ENCODE measurements at regions not wholly inside any gene's neighbourhood (a gene's known extent, or its start where the extent isn't known, plus 50 kb on each side); places are given as distances from the start of the nearest gene placed in this dataset.

- peaks cover 79% of the 10 kb centered on the region for H3K9me3 ChIP-seq (ENCODE audit: low read length)
- H3K79me2 ChIP-seq (ENCODE audit: insufficient read depth, low read length) = no peaks in the 10 kb centered on the region
- H3K27me3 ChIP-seq (ENCODE audit: control insufficient read depth in 1 of 2, insufficient read depth in 2 of 2, low read length in 2 of 2) = no peaks in the 10 kb centered on the region
- no peaks in the 10 kb centered on the region for H3K4me1 ChIP-seq (ENCODE audit: insufficient read depth, low read length)
- no peak overlapping the region for H3K4me2 ChIP-seq (ENCODE audit: low read depth, low read length)
- H2AFZ ChIP-seq (ENCODE audit: low read length) = no peak overlapping the region
- no peak for FAIRE-seq
- in situ Hi-C loops (cut with HindIII; ENCODE audit: extremely low pct_ligation_motif_present, low pct_unique_long_range_greater_than_20kb) (no loop called here), intact Hi-C loops (cut with micrococcal nuclease; ENCODE audit: unreplicated experiment) (no loop called here)
- no peaks in the 10 kb centered on the region for H4K20me1 ChIP-seq (ENCODE audit: insufficient read depth, low read length)
- no peak overlapping the region for H3K27ac ChIP-seq (ENCODE audit: extremely low read length, insufficient read depth, low read length)
- CTCF ChIA-PET (ENCODE audit: low intra/inter-chr PET ratio, low total read pairs) = no interaction called here
- BruUV-seq (replicated peaks) = no TSS peak
- no peak overlapping the region for H3K4me3 ChIP-seq (replicated peaks in 1 of 3; ENCODE audit: insufficient read depth in 1 of 3, low read depth in 2 of 3, low read length in 3 of 3)
- no peak for ATAC-seq
- POLR2A ChIA-PET = no interaction called here
- no peak for DNase-seq (ENCODE audit: low spot score)
- no peak for TF ChIP-seq SMYD3 (CRISPR knock-in tag; IDR thresholded peaks at IDR 0.05)
- no peak overlapping the region for H3K9ac ChIP-seq (ENCODE audit: insufficient read depth, low read depth, low read length)
- H3K36me3 ChIP-seq (replicated peaks in 1 of 2; ENCODE audit: control insufficient read depth in 1 of 2, insufficient read depth in 2 of 2, low read length in 2 of 2) = no peaks in the 10 kb centered on the region
These were observed 1099.2 kb downstream of the CDH18 start for GRCh38 chr5:18888821-18889220.

GRCh38 chr5:18900644-18901043 lies 1087.4 kb downstream of the CDH18 start:
- Histone ChIP-seq H3K79me2 (ENCODE audit: insufficient read depth, low read length) (no peaks in the 10 kb centered on the region), H3K27ac (ENCODE audit: extremely low read length, insufficient read depth, low read length) (no peak overlapping the region), H3K27me3 (ENCODE audit: control insufficient read depth in 1 of 2, insufficient read depth in 2 of 2, low read length in 2 of 2) (no peaks in the 10 kb centered on the region), H3K4me2 (ENCODE audit: low read depth, low read length) (no peak overlapping the region), H3K4me3 (replicated peaks in 1 of 3; ENCODE audit: insufficient read depth in 1 of 3, low read depth in 2 of 3, low read length in 3 of 3) (no peak overlapping the region), H3K9me3 (ENCODE audit: low read length) (peaks cover 30% of the 10 kb centered on the region), H3K4me1 (ENCODE audit: insufficient read depth, low read length) (no peaks in the 10 kb centered on the region), H3K9ac (ENCODE audit: insufficient read depth, low read depth, low read length) (no peak overlapping the region), H2AFZ (ENCODE audit: low read length) (no peak overlapping the region), H4K20me1 (ENCODE audit: insufficient read depth, low read length) (no peaks in the 10 kb centered on the region), H3K36me3 (replicated peaks in 1 of 2; ENCODE audit: control insufficient read depth in 1 of 2, insufficient read depth in 2 of 2, low read length in 2 of 2) (no peaks in the 10 kb centered on the region)
- POLR2A ChIA-PET = no interaction called here
- intact Hi-C loops (cut with micrococcal nuclease; ENCODE audit: unreplicated experiment) = no loop called here
- BruUV-seq (replicated peaks) = no TSS peak
- in situ Hi-C loops (cut with HindIII; ENCODE audit: extremely low pct_ligation_motif_present, low pct_unique_long_range_greater_than_20kb) = no loop called here
- 0% methylated on average over 3 of the region's 3 CpGs for WGBS (ENCODE audit: low lambda C conversion rate)
- DNase-seq (ENCODE audit: low spot score) = no peak
- FAIRE-seq = no peak
- CTCF ChIA-PET (ENCODE audit: low intra/inter-chr PET ratio, low total read pairs) = no interaction called here
- no peak for ATAC-seq
- TF ChIP-seq HCFC1 (IDR thresholded peaks at IDR 0.05; ENCODE audit: low read depth, low read length) (no peak), KLF6 (CRISPR knock-in tag; IDR thresholded peaks at IDR 0.05) (no peak), GFI1 (CRISPR knock-in tag; IDR thresholded peaks at IDR 0.05; ENCODE audit: borderline replicate concordance) (no peak), ZXDC (CRISPR knock-in tag; IDR thresholded peaks at IDR 0.05) (no peak), MTERF4 (CRISPR knock-in tag; IDR thresholded peaks at IDR 0.05) (no peak), ZNF800 (CRISPR knock-in tag; IDR thresholded peaks at IDR 0.05) (no peak), RAD51 (IDR thresholded peaks at IDR 0.05; ENCODE audit: borderline replicate concordance) (no peak), HES4 (CRISPR knock-in tag; IDR thresholded peaks at IDR 0.05; ENCODE audit: borderline replicate concordance) (no peak), ZNF10 (CRISPR knock-in tag; IDR thresholded peaks at IDR 0.05; ENCODE audit: borderline replicate concordance, low read depth) (no peak), UBTF (CRISPR knock-in tag; IDR thresholded peaks at IDR 0.05) (no peak), ZNF546 (CRISPR knock-in tag; conservative IDR thresholded peaks at IDR 0.05) (no peak)

All from HepG2 (cell line).